ENCODE measurements at regions not wholly inside any gene's neighbourhood (a gene's known extent, or its start where the extent isn't known, plus 50 kb on each side); places are given as distances from the start of the nearest gene placed in this dataset.

GRCh38 chr5:165130656-165131055 is 1625.2 kb downstream of the MAT2B start:
- Histone ChIP-seq H3K36me3 (ENCODE audit: insufficient read depth, low read length) (no peaks in the 10 kb centered on the region), H3K27ac (ENCODE audit: low read length) (no peak overlapping the region), H3K9me2 (ENCODE audit: insufficient read depth, low read length) (no peaks in the 10 kb centered on the region), H3K4me3 (ENCODE audit: low read length) (no peak overlapping the region), H2AFZ (ENCODE audit: low read depth, low read length) (no peak overlapping the region), H3K27me3 (ENCODE audit: insufficient read depth, low read depth, low read length) (no peaks in the 10 kb centered on the region), H4K20me1 (ENCODE audit: insufficient read depth) (no peaks in the 10 kb centered on the region), H3K79me2 (replicated peaks; ENCODE audit: insufficient read depth, low read length) (no peaks in the 10 kb centered on the region), H3K4me2 (ENCODE audit: low read length) (no peak overlapping the region), H3K9ac (ENCODE audit: low read length) (no peak overlapping the region), H3K9me3 (ENCODE audit: low read length) (peaks cover 3% of the 10 kb centered on the region), H3F3A (ENCODE audit: insufficient read depth, low read length, poor library complexity, severe bottlenecking) (no peaks in the 10 kb centered on the region)
- TF ChIP-seq MXI1 (conservative IDR thresholded peaks at IDR 0.05; ENCODE audit: poor library complexity, severe bottlenecking) (no peak), RAD21 (conservative IDR thresholded peaks at IDR 0.05) (no peak), CTCF (IDR thresholded peaks at IDR 0.05; ENCODE audit: poor library complexity, severe bottlenecking) (no peak), POLR2AphosphoS5 (IDR thresholded peaks at IDR 0.05) (no peak), SMC3 (conservative IDR thresholded peaks at IDR 0.05; ENCODE audit: poor library complexity) (no peak), EZH2 (IDR thresholded peaks at IDR 0.05; ENCODE audit: borderline replicate concordance, insufficient read depth, low read length, poor library complexity, severe bottlenecking) (no peak)
- TF ChIP-seq, protein P1, sequence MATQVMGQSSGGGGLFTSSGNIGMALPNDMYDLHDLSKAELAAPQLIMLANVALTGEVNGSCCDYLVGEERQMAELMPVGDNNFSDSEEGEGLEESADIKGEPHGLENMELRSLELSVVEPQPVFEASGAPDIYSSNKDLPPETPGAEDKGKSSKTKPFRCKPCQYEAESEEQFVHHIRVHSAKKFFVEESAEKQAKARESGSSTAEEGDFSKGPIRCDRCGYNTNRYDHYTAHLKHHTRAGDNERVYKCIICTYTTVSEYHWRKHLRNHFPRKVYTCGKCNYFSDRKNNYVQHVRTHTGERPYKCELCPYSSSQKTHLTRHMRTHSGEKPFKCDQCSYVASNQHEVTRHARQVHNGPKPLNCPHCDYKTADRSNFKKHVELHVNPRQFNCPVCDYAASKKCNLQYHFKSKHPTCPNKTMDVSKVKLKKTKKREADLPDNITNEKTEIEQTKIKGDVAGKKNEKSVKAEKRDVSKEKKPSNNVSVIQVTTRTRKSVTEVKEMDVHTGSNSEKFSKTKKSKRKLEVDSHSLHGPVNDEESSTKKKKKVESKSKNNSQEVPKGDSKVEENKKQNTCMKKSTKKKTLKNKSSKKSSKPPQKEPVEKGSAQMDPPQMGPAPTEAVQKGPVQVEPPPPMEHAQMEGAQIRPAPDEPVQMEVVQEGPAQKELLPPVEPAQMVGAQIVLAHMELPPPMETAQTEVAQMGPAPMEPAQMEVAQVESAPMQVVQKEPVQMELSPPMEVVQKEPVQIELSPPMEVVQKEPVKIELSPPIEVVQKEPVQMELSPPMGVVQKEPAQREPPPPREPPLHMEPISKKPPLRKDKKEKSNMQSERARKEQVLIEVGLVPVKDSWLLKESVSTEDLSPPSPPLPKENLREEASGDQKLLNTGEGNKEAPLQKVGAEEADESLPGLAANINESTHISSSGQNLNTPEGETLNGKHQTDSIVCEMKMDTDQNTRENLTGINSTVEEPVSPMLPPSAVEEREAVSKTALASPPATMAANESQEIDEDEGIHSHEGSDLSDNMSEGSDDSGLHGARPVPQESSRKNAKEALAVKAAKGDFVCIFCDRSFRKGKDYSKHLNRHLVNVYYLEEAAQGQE (IDR thresholded peaks at IDR 0.05; ENCODE audit: borderline replicate concordance), result no peak

GRCh38 chr5:165134155-165134554 is 1628.7 kb downstream of the MAT2B start:
- Histone ChIP-seq H3K4me3 (ENCODE audit: low read length) (no peak overlapping the region), H3F3A (ENCODE audit: insufficient read depth, low read length, poor library complexity, severe bottlenecking) (no peaks in the 10 kb centered on the region), H4K20me1 (ENCODE audit: insufficient read depth) (no peaks in the 10 kb centered on the region), H3K27ac (ENCODE audit: low read length) (no peak overlapping the region), H2AFZ (ENCODE audit: low read depth, low read length) (no peak overlapping the region), H3K36me3 (ENCODE audit: insufficient read depth, low read length) (no peaks in the 10 kb centered on the region), H3K9ac (ENCODE audit: low read length) (no peak overlapping the region), H3K27me3 (ENCODE audit: insufficient read depth, low read depth, low read length) (no peaks in the 10 kb centered on the region), H3K79me2 (replicated peaks; ENCODE audit: insufficient read depth, low read length) (no peaks in the 10 kb centered on the region), H3K4me2 (ENCODE audit: low read length) (no peak overlapping the region), H3K9me3 (ENCODE audit: low read length) (peaks cover 3% of the 10 kb centered on the region), H3K9me2 (ENCODE audit: insufficient read depth, low read length) (no peaks in the 10 kb centered on the region)
- TF ChIP-seq, protein P1 (IDR thresholded peaks at IDR 0.05; ENCODE audit: borderline replicate concordance), result no peak
- TF ChIP-seq EZH2 (IDR thresholded peaks at IDR 0.05; ENCODE audit: borderline replicate concordance, insufficient read depth, low read length, poor library complexity, severe bottlenecking) (no peak), EP300 (conservative IDR thresholded peaks at IDR 0.05; ENCODE audit: poor library complexity, severe bottlenecking) (no peak), SMC3 (conservative IDR thresholded peaks at IDR 0.05; ENCODE audit: poor library complexity) (no peak), TAF1 (IDR thresholded peaks at IDR 0.05; ENCODE audit: low read depth) (no peak), CTCF (IDR thresholded peaks at IDR 0.05; ENCODE audit: poor library complexity, severe bottlenecking) (no peak), POLR2AphosphoS5 (IDR thresholded peaks at IDR 0.05) (no peak), RAD21 (conservative IDR thresholded peaks at IDR 0.05) (no peak), MXI1 (conservative IDR thresholded peaks at IDR 0.05; ENCODE audit: poor library complexity, severe bottlenecking) (no peak)
